ENCODE measurements at regions not wholly inside any gene's neighbourhood (a gene's known extent, or its start where the extent isn't known, plus 50 kb on each side); places are given as distances from the start of the nearest gene placed in this dataset.

DNA sequence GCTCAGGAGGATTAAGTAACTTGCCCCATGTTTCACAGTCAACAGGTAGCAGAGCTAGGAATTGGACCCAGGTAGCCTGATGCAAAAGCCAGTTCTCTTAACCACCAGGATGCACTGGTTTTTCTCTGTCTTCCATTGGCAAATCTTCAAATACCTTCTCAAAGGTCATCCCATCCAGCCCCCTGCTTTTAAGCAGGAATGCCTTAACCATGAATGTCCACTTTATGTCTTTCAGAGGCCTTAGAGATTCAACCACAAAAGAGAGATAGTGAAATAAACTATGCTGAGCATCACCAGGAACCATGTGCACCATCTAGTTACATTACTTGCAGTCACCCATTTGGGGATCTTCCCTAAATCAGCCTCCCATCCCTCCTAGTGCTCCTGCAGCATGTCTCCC lies 94.3 kb downstream of the C17orf67 start:
- no peak for DNase-seq

DNA sequence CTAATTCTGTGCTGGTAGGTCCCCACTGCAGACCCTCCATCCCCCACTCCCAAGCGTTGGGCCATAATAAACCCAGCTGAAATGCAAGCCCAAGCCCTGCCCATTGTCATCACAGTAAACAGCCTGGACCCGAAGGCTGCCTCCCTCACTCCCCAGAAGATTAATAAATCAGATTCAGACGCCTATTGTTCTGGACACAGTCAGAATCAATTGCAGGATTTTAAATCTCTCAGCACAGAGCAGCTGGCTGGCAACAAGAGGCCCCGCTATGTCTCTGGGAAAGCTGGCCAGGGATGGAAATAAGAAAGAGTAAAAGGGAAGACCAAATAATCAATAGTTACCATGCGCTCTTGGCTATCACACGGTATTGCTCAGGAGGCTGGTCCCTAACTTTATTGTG lies 93.9 kb downstream of the C17orf67 start:
- no peak for DNase-seq

DNA sequence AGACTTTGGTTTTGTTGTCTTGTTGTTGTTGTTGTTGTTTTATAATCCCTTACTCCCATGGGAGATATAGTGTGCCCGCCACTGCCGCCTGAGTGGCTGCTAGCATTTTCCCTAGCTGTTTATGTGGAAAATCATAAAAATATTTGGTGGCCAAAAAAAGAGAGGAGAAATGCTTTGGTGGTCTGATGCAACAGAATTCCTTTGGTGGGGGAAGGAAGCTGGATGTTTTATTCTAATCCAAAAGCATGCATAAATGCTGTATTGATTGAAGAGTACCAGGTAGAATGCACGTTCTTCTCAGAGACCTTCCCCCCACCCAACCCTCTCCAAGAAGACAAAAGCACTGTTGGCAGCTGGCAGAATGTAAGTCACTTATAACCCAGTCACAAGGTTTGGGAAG lies 93.2 kb downstream of the C17orf67 start:
- no peak for DNase-seq
